Ectodermal cell (in vitro differentiated cells): ENCODE measurements at regions not wholly inside any gene's neighbourhood (a gene's known extent, or its start where the extent isn't known, plus 50 kb on each side); places are given as distances from the start of the nearest gene placed in this dataset.

ENCODE experiments used
- H3K27ac ChIP-seq: 2 replicates; pipeline ENCODE4 v1.7.0; 2013; ENCODE audit warnings: mild to moderate bottlenecking, low read depth, low read length; ENCODE audit not compliant: insufficient read depth, poor library complexity, severe bottlenecking
- H3K27me3 ChIP-seq: 2 replicates; pipeline ENCODE4 v1.7.0; 2013; ENCODE audit warnings: mild to moderate bottlenecking, low read length; ENCODE audit not compliant: insufficient read depth, control insufficient read depth, poor library complexity, severe bottlenecking
- H3K36me3 ChIP-seq: one replicate; pipeline ENCODE4 v1.7.0; 2013; ENCODE audit warnings: low read length; ENCODE audit not compliant: control insufficient read depth, insufficient read depth
- H3K4me1 ChIP-seq: one replicate; pipeline ENCODE4 v1.7.0; 2013; ENCODE audit warnings: low read length; ENCODE audit not compliant: control insufficient read depth, insufficient read depth
- H3K4me3 ChIP-seq: 2 replicates; pipeline ENCODE4 v1.7.0; 2013; ENCODE audit warnings: low read depth, low read length, control low read depth; ENCODE audit not compliant: insufficient read depth
- H3K9me3 ChIP-seq: 2 replicates; pipeline ENCODE4 v1.7.0; 2013; ENCODE audit warnings: mild to moderate bottlenecking, low read length, moderate library complexity; ENCODE audit not compliant: control insufficient read depth
- WGBS, 2 experiments: methylation state at CpG; one replicate each; pipeline ENCODE4 v1.1.7; 2013; ENCODE audit warnings: missing lambda C conversion rate in 2 of 2; 5-methylcytosine and 5-hydroxymethylcytosine counted together

GRCh38 chr15:61558172-61559136 lies 329.4 kb upstream of the RORA start:
- H3K27ac ChIP-seq = no peak overlapping the region
- no peaks in the 10 kb centered on the region for H3K36me3 ChIP-seq
- H3K4me3 ChIP-seq = no peak overlapping the region
- H3K9me3 ChIP-seq = no peaks in the 10 kb centered on the region
- no peaks in the 10 kb centered on the region for H3K4me1 ChIP-seq
- H3K27me3 ChIP-seq = no peaks in the 10 kb centered on the region
- WGBS, 2 experiments = 93 to 95% methylated on average over 6 of the region's 6 CpGs

GRCh38 chr15:61556037-61556648 lies 327.0 kb upstream of the RORA start:
- Histone ChIP-seq H3K27me3 (no peaks in the 10 kb centered on the region), H3K4me3 (no peak overlapping the region), H3K36me3 (no peaks in the 10 kb centered on the region), H3K4me1 (no peaks in the 10 kb centered on the region), H3K27ac (no peak overlapping the region), H3K9me3 (no peaks in the 10 kb centered on the region)
- 90 to 95% methylated on average over 5 of the region's 5 CpGs for WGBS, 2 experiments

DNA sequence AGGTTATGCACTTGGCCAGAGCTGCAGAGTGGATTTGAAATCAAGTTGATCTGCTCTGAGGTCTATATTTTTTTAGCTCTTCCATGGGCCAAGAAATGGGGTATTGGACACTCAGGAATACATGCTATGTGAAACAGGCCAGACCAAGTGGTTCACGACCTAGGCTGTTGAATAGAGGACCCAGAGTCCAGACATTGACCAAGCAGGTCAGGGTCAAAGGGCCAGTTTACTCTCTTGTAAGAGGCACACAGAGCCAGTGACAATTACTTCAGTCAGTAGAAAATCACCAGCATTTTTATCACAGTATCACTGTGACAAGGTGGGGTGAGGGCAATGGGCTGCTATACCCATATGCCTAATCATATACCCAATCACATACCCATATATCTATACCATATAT lies 320.6 kb upstream of the RORA start:
- 93 to 95% methylated on average over 1 of the region's 1 CpG for WGBS, 2 experiments
- no peak overlapping the region for H3K4me3 ChIP-seq
- H3K36me3 ChIP-seq = no peaks in the 10 kb centered on the region
- no peaks in the 10 kb centered on the region for H3K27me3 ChIP-seq
- no peaks in the 10 kb centered on the region for H3K4me1 ChIP-seq
- H3K9me3 ChIP-seq = no peaks in the 10 kb centered on the region
- H3K27ac ChIP-seq = no peak overlapping the region

DNA sequence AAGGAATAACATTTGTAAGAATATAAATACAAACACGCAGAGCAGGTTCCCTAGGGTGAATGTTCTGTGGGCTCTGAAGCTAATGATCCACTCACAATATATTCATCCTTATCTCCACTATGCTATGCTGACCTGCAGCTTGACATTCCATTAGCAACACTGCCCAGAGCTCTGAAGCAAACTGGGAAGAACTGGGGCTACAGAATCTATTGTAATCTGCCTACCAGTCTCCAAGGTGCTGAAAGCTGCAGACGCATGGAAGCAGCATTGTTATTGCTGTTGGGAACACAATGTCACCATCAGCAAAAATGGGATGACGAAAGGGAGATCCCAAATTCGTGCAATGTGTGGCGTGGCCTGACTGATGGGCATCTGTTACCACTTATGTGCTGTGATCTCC lies 316.7 kb upstream of the RORA start:
- H3K27ac ChIP-seq = no peak overlapping the region
- H3K36me3 ChIP-seq = no peaks in the 10 kb centered on the region
- 88 to 89% methylated on average over 5 of the region's 5 CpGs for WGBS, 2 experiments
- H3K4me1 ChIP-seq = no peaks in the 10 kb centered on the region
- no peaks in the 10 kb centered on the region for H3K27me3 ChIP-seq
- no peaks in the 10 kb centered on the region for H3K9me3 ChIP-seq
- H3K4me3 ChIP-seq = no peak overlapping the region

DNA sequence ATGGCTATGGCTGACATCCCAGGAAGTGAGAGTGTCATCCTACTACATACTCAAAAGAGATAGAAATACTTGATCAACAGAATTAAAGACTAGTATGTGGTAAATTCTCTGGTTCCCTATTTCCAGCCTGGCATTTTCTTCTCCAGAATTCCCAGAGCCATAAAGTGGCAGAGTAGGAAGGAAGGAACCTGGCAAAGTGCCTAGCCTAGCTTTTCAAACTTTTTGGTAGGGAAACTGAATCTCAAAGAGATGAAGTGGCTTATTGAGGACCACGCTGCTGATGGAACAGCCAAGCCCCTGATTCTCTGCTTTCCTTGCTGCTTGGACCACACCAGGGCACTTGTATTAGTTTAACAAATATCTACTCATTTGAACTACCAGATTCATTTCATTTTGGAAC lies 312.4 kb upstream of the RORA start:
- no peaks in the 10 kb centered on the region for H3K36me3 ChIP-seq
- 91 to 96% methylated on average over 1 of the region's 1 CpG for WGBS, 2 experiments
- H3K27ac ChIP-seq = no peak overlapping the region
- H3K4me1 ChIP-seq = peaks cover 13% of the 10 kb centered on the region
- no peaks in the 10 kb centered on the region for H3K9me3 ChIP-seq
- H3K27me3 ChIP-seq = no peaks in the 10 kb centered on the region
- no peak overlapping the region for H3K4me3 ChIP-seq

DNA sequence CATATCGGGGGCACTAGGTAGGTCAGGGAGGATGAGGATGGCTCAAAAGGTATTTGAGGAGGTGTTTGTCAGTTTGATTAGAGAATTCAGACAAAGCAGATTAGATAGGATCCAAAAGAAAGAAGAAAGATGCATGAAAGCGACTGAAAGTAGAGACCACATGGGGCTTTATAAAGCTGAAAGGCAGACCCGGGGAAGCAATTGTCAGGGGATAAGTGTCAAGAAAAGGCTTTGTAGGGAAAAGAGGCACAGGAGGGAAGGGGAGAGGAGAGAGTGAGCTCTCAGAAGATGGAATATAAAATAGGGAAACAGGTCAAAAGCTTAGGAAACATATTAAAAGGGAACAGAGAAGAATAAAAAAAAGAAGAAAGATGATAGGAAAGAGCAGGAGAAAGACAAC lies 308.2 kb upstream of the RORA start:
- H3K9me3 ChIP-seq = no peaks in the 10 kb centered on the region
- H3K27ac ChIP-seq = no peak overlapping the region
- 10 to 20% methylated on average over 3 of the region's 3 CpGs for WGBS, 2 experiments
- H3K4me3 ChIP-seq = no peak overlapping the region
- H3K4me1 ChIP-seq = peaks cover 15% of the 10 kb centered on the region
- no peaks in the 10 kb centered on the region for H3K27me3 ChIP-seq
- H3K36me3 ChIP-seq = no peaks in the 10 kb centered on the region

- 96 to 97% methylated on average over 3 of the region's 3 CpGs for WGBS, 2 experiments
- Histone ChIP-seq H3K4me1 (peaks cover 15% of the 10 kb centered on the region), H3K27ac (no peak overlapping the region), H3K4me3 (no peak overlapping the region), H3K9me3 (no peaks in the 10 kb centered on the region), H3K36me3 (no peaks in the 10 kb centered on the region), H3K27me3 (no peaks in the 10 kb centered on the region)
Measured at GRCh38 chr15:61534986-61535385, 305.9 kb upstream of the RORA start.

DNA sequence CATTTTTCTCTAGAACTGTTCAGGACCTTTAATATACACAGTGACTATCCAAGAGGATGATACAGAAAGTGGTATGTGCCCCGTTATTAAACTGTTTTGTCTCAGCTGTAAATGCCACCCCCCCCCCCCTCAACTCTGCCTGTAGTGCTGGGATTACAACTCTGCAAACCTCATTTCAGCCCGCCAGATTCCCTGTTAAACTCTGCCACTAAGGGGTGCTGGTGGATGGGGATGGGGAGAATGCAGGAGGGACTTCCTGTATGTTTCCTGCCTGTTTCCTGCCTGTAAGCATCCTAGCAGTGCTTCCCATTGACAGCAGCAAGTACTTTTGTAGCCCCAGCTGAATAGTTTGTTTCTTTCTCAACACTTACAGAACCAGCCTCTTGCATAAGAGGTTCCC lies 301.7 kb upstream of the RORA start:
- no peaks in the 10 kb centered on the region for H3K9me3 ChIP-seq
- no peaks in the 10 kb centered on the region for H3K27me3 ChIP-seq
- no peak overlapping the region for H3K27ac ChIP-seq
- H3K36me3 ChIP-seq = no peaks in the 10 kb centered on the region
- no peaks in the 10 kb centered on the region for H3K4me1 ChIP-seq
- H3K4me3 ChIP-seq = no peak overlapping the region
- WGBS, 2 experiments = 84 to 100% methylated on average over 1 to 2 of the region's 2 CpGs

DNA sequence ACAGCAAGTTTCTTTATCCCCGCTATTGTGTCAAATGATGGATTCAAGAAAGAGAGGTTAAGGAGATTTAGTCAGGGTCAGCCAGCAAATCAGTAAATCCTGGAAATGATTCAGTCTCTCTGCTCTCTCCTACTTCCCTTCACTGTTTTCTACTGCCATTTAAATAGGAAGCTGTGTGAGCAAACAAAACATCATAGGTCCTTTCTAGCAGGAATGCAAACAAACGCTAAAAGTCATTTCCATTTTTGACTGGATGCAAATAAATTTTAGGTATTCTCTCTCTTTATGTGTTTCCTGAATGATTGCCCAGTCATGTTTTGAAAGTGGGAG lies 299.4 kb upstream of the RORA start:
- no peaks in the 10 kb centered on the region for H3K36me3 ChIP-seq
- WGBS, 2 experiments = 35 to 52% methylated on average over 2 of the region's 2 CpGs
- peak overlapping the region; percentile 45 for H3K27ac ChIP-seq
- H3K4me3 ChIP-seq = no peak overlapping the region
- no peaks in the 10 kb centered on the region for H3K4me1 ChIP-seq
- no peaks in the 10 kb centered on the region for H3K27me3 ChIP-seq
- no peaks in the 10 kb centered on the region for H3K9me3 ChIP-seq

DNA sequence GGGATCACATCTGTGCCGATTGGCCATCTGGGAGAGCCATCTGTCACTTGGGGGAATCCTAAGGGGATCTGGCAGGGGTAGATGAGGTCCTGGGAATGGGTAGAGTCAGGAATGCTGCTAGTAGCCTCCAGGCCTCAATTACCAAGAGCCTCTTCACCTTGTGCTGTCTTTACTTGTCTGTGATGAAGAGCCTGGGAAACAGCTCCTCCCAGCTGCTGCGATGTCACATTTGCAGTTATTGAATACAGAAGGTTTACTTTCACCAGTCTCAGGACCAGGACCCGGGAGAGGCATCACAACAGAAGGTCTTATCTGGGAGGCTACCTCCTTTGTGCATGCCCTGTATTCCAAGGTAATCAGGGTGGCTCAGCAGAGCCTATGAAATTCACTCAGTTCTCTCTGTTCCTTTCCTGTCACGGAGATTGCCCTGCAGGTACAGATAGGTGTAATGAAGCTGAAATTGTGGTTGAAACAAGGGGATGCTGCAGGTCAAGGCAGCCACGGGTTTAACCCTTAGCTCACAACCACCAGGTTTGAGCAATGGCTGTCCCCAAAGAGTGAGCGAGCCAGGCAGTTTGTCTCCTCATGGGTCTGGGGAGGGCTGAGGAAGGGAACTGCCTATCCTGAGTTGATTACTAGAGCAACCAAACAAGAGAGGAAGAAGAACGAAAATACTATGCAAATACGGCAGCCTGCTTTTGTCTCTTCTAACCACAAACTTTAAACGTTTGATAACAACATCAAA lies 298.9 kb upstream of the RORA start:
- Histone ChIP-seq H3K36me3 (no peaks in the 10 kb centered on the region), H3K27ac (no peak overlapping the region), H3K4me3 (no peak overlapping the region), H3K9me3 (no peaks in the 10 kb centered on the region), H3K4me1 (no peaks in the 10 kb centered on the region), H3K27me3 (no peaks in the 10 kb centered on the region)
- 59 to 64% methylated on average over 9 of the region's 9 CpGs for WGBS, 2 experiments
